Lung (tissue), 11 donors: ENCODE measurements at regions not wholly inside any gene's neighbourhood (a gene's known extent, or its start where the extent isn't known, plus 50 kb on each side); places are given as distances from the start of the nearest gene placed in this dataset.

Experiments
- ATAC-seq: fragments of 200-7000 bp; cut with Tn5 transposase; one replicate; pipeline ENCODE4 v1.9.1; 2020; ENCODE audit warnings: moderate number of reproducible peaks; ENCODE audit not compliant: insufficient read depth, low FRiP score
- DNase-seq, 3 donors: peaks; one replicate each; pipeline ENCODE4 v3.0.0-alpha.2; 2013 to 2017
- H3K27ac ChIP-seq, 2 donors: one replicate each; pipeline ENCODE4 v1.5.1; 2013; ENCODE audit warnings: mild to moderate bottlenecking in 2 of 2, moderate library complexity in 2 of 2, control low read depth in 1 of 2, inconsistent platforms in 1 of 2, low read depth in 1 of 2, low read length in 1 of 2
- H3K27me3 ChIP-seq, 3 donors: one replicate each; pipeline ENCODE4 v1.5.1; 2013; ENCODE audit warnings: low read length in 2 of 3; ENCODE audit not compliant: control insufficient read depth in 3 of 3, insufficient read depth in 3 of 3
- H3K36me3 ChIP-seq, 4 donors: one replicate each; pipeline ENCODE4 v1.5.1; 2013; ENCODE audit warnings: low read length in 4 of 4, mild to moderate bottlenecking in 1 of 4, moderate library complexity in 1 of 4; ENCODE audit not compliant: control insufficient read depth in 4 of 4, insufficient read depth in 4 of 4
- H3K4me1 ChIP-seq, 5 donors: one replicate each; pipeline ENCODE4 v1.5.1; 2013; ENCODE audit warnings: low read length in 5 of 5, mild to moderate bottlenecking in 2 of 5, moderate library complexity in 1 of 5; ENCODE audit not compliant: control insufficient read depth in 5 of 5, insufficient read depth in 5 of 5
- H3K4me3 ChIP-seq: one replicate; pipeline ENCODE4 v1.5.1; 2013; ENCODE audit warnings: mild to moderate bottlenecking, control low read depth, moderate library complexity
- H3K9ac ChIP-seq, 2 donors: one replicate each; pipeline ENCODE4 v1.5.1; 2013; ENCODE audit warnings: low read length in 2 of 2, control low read depth in 1 of 2; ENCODE audit not compliant: insufficient read depth in 1 of 2
- H3K9me3 ChIP-seq, 4 donors: one replicate each; pipeline ENCODE4 v1.5.1; 2013; ENCODE audit warnings: low read length in 3 of 4, mild to moderate bottlenecking in 1 of 4, moderate library complexity in 1 of 4; ENCODE audit not compliant: control insufficient read depth in 4 of 4, insufficient read depth in 3 of 4
- WGBS, 2 donors: extraction: QIAGEN DNeasy Blood & Tissue Kit; methylation state at CpG; one replicate each; pipeline ENCODE4 v1.1.7; 2013; 5-methylcytosine and 5-hydroxymethylcytosine counted together
- TF ChIP-seq, protein P1 (sequence below): IDR thresholded peaks from 2 replicates; pipeline ENCODE4 v1.5.1; 2012; ENCODE audit warnings: mild to moderate bottlenecking; ENCODE audit errors: control extremely low read depth, extremely low read depth
- donor health status: control.
- donor health status: control.
- donor health status: Bipolar disorder and iron deficiency.
- donor health status: healthy.
- donor health status: DM: yes; HTN: yes; CAD: no.

GRCh38 chr6:27619436-27619835 lies 146.5 kb upstream of the ZNF184 start:
- peaks cover 0 to 12% (median 0%) of the 10 kb centered on the region in 5 donors for H3K4me1 ChIP-seq
- TF ChIP-seq, protein P1, sequence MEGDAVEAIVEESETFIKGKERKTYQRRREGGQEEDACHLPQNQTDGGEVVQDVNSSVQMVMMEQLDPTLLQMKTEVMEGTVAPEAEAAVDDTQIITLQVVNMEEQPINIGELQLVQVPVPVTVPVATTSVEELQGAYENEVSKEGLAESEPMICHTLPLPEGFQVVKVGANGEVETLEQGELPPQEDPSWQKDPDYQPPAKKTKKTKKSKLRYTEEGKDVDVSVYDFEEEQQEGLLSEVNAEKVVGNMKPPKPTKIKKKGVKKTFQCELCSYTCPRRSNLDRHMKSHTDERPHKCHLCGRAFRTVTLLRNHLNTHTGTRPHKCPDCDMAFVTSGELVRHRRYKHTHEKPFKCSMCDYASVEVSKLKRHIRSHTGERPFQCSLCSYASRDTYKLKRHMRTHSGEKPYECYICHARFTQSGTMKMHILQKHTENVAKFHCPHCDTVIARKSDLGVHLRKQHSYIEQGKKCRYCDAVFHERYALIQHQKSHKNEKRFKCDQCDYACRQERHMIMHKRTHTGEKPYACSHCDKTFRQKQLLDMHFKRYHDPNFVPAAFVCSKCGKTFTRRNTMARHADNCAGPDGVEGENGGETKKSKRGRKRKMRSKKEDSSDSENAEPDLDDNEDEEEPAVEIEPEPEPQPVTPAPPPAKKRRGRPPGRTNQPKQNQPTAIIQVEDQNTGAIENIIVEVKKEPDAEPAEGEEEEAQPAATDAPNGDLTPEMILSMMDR: no peak
- H3K36me3 ChIP-seq: no peaks in the 10 kb centered on the region
- no peak overlapping the region for H3K4me3 ChIP-seq
- H3K27me3 ChIP-seq: peaks cover 4 to 27% (median 21%) of the 10 kb centered on the region in 3 donors
- no peak overlapping the region for H3K27ac ChIP-seq
- DNase-seq (no peak), ATAC-seq (no peak)
- 65 to 74% methylated on average over 4 of the region's 4 CpGs for WGBS, 2 donors
- H3K9ac ChIP-seq: no peak overlapping the region
- peaks cover 0 to 3% (median 0%) of the 10 kb centered on the region in 4 donors for H3K9me3 ChIP-seq

DNA sequence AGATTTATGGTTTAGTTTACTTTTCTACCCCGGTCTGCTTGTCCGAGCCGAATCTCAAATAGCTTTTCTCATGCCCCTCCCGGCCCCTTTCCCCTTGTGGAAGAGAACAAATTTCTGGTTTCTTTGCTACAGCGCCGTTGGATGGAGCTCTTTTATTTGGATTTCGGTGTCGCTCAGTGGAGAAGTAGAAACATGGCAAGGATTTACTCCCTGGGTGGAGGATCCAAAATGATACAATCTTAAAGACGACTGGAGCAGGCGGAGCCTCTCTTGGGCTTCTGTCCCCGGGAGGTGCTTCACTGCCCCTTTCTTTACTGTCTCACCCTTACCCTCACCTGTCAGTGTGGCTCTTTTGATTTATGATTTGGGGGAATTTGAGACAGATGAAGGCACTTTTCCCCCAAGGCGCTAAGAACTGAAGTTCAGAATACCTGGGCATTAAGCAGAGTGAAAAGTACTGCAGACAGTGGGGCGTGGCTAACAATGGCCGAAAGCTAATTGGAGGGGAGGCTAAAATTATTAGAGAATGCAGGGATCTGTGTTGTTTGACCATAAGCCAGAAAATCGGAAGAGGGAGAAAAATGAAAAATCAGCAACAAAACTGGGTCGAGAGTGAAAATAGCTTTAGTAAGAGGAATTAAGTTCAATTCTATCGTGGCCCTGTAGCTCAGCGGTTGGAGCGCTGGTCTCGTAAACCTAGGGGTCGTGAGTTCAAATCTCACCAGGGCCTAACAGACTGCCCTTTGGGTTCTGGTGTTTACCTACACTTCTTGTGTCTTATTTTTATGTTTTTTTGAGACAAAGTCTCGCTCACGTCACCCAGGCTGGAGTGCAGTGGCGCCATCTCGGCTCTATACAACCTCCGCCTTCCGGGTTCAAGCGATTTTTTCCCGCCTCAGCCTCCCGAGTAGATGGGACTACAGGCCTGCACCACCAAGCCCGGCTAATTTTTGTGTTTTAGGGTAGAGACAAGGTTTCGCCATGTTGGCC lies 145.1 kb upstream of the ZNF184 start:
- 29 to 32% methylated on average over 32 of the region's 32 CpGs for WGBS, 2 donors
- peak overlapping the region in 1 of 2 donors; percentile 36 for H3K9ac ChIP-seq
- no peak for ATAC-seq

GRCh38 chr6:27617046-27617687 lies 144.3 kb upstream of the ZNF184 start:
- 3 to 4% methylated on average over 18 of the region's 18 CpGs for WGBS, 2 donors
- no peak for ATAC-seq
- H3K27me3 ChIP-seq: peaks cover 4 to 31% (median 26%) of the 10 kb centered on the region in 3 donors

More for the DNA sequence above, 145.1 kb upstream of the ZNF184 start:
- Histone ChIP-seq H3K4me3 (no peak overlapping the region), H3K9me3 (peaks cover 0 to 3% (median 0%) of the 10 kb centered on the region in 4 donors), H3K4me1 (peaks cover 0 to 12% (median 0%) of the 10 kb centered on the region in 5 donors), H3K27ac (no peak overlapping the region), H3K36me3 (no peaks in the 10 kb centered on the region), H3K27me3 (peaks cover 4 to 31% (median 24%) of the 10 kb centered on the region in 3 donors)
- TF ChIP-seq, protein P1: no peak
- peak; percentile 41 to 71 (median 65) for DNase-seq

More at GRCh38 chr6:27617046-27617687, 144.3 kb upstream of the ZNF184 start:
- TF ChIP-seq, protein P1: no peak
- H3K9me3 ChIP-seq: peaks cover 0 to 3% (median 0%) of the 10 kb centered on the region in 4 donors
- no peak overlapping the region for H3K27ac ChIP-seq
- H3K9ac ChIP-seq: peak overlapping the region in 1 of 2 donors; percentile 79
- no peak overlapping the region for H3K4me3 ChIP-seq
- peak; percentile 17 to 45 (median 37) for DNase-seq
- no peaks in the 10 kb centered on the region for H3K36me3 ChIP-seq
- H3K4me1 ChIP-seq: peaks cover 0 to 12% (median 0%) of the 10 kb centered on the region in 5 donors
